GM19023 (cell line): ENCODE measurements at regions not wholly inside any gene's neighbourhood (a gene's known extent, or its start where the extent isn't known, plus 50 kb on each side); places are given as distances from the start of the nearest gene placed in this dataset.
"Not testable (repeated sequence)": the region's sequence is repeated elsewhere in the genome, so short reads cannot be mapped to it uniquely, and the experiment has no call there.

Source experiments
- ATAC-seq: cut with Tn5 transposase; IDR thresholded peaks from one replicate; pipeline ENCODE4 v1.9.1; 2021; ENCODE audit warnings: mild to moderate bottlenecking, moderate library complexity; ENCODE audit not compliant: unreplicated experiment

GRCh38 chr9:42370172-42370571 is 186.7 kb downstream of the SPATA31A6 start:
- not testable (repeated sequence) for ATAC-seq

GRCh38 chr9:42371417-42371816 is 188.0 kb downstream of the SPATA31A6 start:
- not testable (repeated sequence) for ATAC-seq

- ATAC-seq, result not testable (repeated sequence)
These were observed 194.3 kb downstream of the SPATA31A6 start for GRCh38 chr9:42377530-42378417.

GRCh38 chr9:42378418-42378815 is 195.0 kb downstream of the SPATA31A6 start:
- no peak for ATAC-seq

- not testable (repeated sequence) for ATAC-seq
These were observed 196.1 kb downstream of the SPATA31A6 start for GRCh38 chr9:42379602-42380001.

- ATAC-seq, result not testable (repeated sequence)
These were observed 201.1 kb downstream of the SPATA31A6 start for GRCh38 chr9:42384585-42384984.

GRCh38 chr9:42385574-42386120 is 202.2 kb downstream of the SPATA31A6 start:
- ATAC-seq, result not testable (repeated sequence)

- ATAC-seq, result no peak
These were observed 203.0 kb downstream of the SPATA31A6 start for GRCh38 chr9:42386477-42386876.

GRCh38 chr9:42388146-42388690 is 204.8 kb downstream of the SPATA31A6 start:
- no peak for ATAC-seq

GRCh38 chr9:42388846-42389245 is 205.4 kb downstream of the SPATA31A6 start:
- ATAC-seq, result no peak

GRCh38 chr9:42392773-42393455 is 209.5 kb downstream of the SPATA31A6 start:
- ATAC-seq, result not testable (repeated sequence)

- ATAC-seq, result no peak
These were observed 212.9 kb downstream of the SPATA31A6 start for GRCh38 chr9:42396318-42396717.

- ATAC-seq, result not testable (repeated sequence)
These were observed 213.9 kb downstream of the SPATA31A6 start for GRCh38 chr9:42397336-42397735.

GRCh38 chr9:42402919-42403318 is 219.5 kb downstream of the SPATA31A6 start:
- not testable (repeated sequence) for ATAC-seq

GRCh38 chr9:42409581-42409980 is 226.1 kb downstream of the SPATA31A6 start:
- not testable (repeated sequence) for ATAC-seq

GRCh38 chr9:42412354-42412753 is 228.9 kb downstream of the SPATA31A6 start:
- not testable (repeated sequence) for ATAC-seq

GRCh38 chr9:42414865-42415264 is 231.4 kb downstream of the SPATA31A6 start:
- not testable (repeated sequence) for ATAC-seq

GRCh38 chr9:42419652-42420051 is 236.2 kb downstream of the SPATA31A6 start:
- ATAC-seq, result not testable (repeated sequence)

GRCh38 chr9:42420324-42420723 is 236.9 kb downstream of the SPATA31A6 start:
- ATAC-seq, result not testable (repeated sequence)

- not testable (repeated sequence) for ATAC-seq
These were observed 238.2 kb downstream of the SPATA31A6 start for GRCh38 chr9:42421630-42422029.
